ENCODE measurements at regions not wholly inside any gene's neighbourhood (a gene's known extent, or its start where the extent isn't known, plus 50 kb on each side); places are given as distances from the start of the nearest gene placed in this dataset.
"Not testable (repeated sequence)": the region's sequence is repeated elsewhere in the genome, so short reads cannot be mapped to it uniquely, and the experiment has no call there.

GRCh38 chr9:108417726-108418125 lies 438.1 kb downstream of the ACTL7B start:
- no peak for ATAC-seq (ENCODE audit: poor library complexity)
- intact Hi-C loops (cut with DNase I): no loop called here
- no peak for DNase-seq

- DNase-seq (no peak), ATAC-seq (ENCODE audit: poor library complexity) (no peak)
- intact Hi-C loops (cut with DNase I): no loop called here
Observed at GRCh38 chr9:108417312-108417711, 438.5 kb downstream of the ACTL7B start.

- DNase-seq (no peak), ATAC-seq (ENCODE audit: poor library complexity) (no peak)
- intact Hi-C loops (cut with DNase I): no loop called here
Observed at GRCh38 chr9:108416324-108416723, 439.5 kb downstream of the ACTL7B start.

GRCh38 chr9:108413809-108414208 lies 442.0 kb downstream of the ACTL7B start:
- ATAC-seq (ENCODE audit: poor library complexity): no peak
- no peak for DNase-seq
- intact Hi-C loops (cut with DNase I): no loop called here

- DNase-seq (no peak), ATAC-seq (ENCODE audit: poor library complexity) (no peak)
- intact Hi-C loops (cut with DNase I): no loop called here
Observed at GRCh38 chr9:108412755-108413154, 443.0 kb downstream of the ACTL7B start.

GRCh38 chr9:108411632-108412031 lies 444.2 kb downstream of the ACTL7B start:
- DNase-seq: no peak
- intact Hi-C loops (cut with DNase I): no loop called here
- ATAC-seq (ENCODE audit: poor library complexity): no peak

- DNase-seq (no peak), ATAC-seq (ENCODE audit: poor library complexity) (no peak)
- intact Hi-C loops (cut with DNase I): no loop called here
Observed at GRCh38 chr9:108410161-108410560, 445.6 kb downstream of the ACTL7B start.

- intact Hi-C loops (cut with DNase I): no loop called here
- DNase-seq (no peak), ATAC-seq (ENCODE audit: poor library complexity) (no peak)
Observed at GRCh38 chr9:108400297-108400696, 455.5 kb downstream of the ACTL7B start.

- no peak for DNase-seq
- no peak for ATAC-seq (ENCODE audit: poor library complexity)
- intact Hi-C loops (cut with DNase I): no loop called here
Observed at GRCh38 chr9:108399851-108400250, 455.9 kb downstream of the ACTL7B start.

GRCh38 chr9:108397286-108397685 lies 458.5 kb downstream of the ACTL7B start:
- DNase-seq (no peak), ATAC-seq (ENCODE audit: poor library complexity) (no peak)
- intact Hi-C loops (cut with DNase I): no loop called here

GRCh38 chr9:108396611-108397010 lies 459.2 kb downstream of the ACTL7B start:
- ATAC-seq (ENCODE audit: poor library complexity): no peak
- intact Hi-C loops (cut with DNase I): no loop called here
- no peak for DNase-seq

- ATAC-seq (ENCODE audit: poor library complexity) (no peak), DNase-seq (no peak)
- intact Hi-C loops (cut with DNase I): no loop called here
Observed at GRCh38 chr9:108396193-108396592, 459.6 kb downstream of the ACTL7B start.

- intact Hi-C loops (cut with DNase I): no loop called here
- ATAC-seq (ENCODE audit: poor library complexity): no peak
Observed at GRCh38 chr9:108395421-108395820, 460.4 kb downstream of the ACTL7B start.

GRCh38 chr9:108394726-108395125 lies 461.1 kb downstream of the ACTL7B start:
- DNase-seq (no peak), ATAC-seq (ENCODE audit: poor library complexity) (no peak)
- intact Hi-C loops (cut with DNase I): no loop called here

More at GRCh38 chr9:108395421-108395820, 460.4 kb downstream of the ACTL7B start:
- no peak for DNase-seq

GRCh38 chr9:108393481-108394001 lies 462.2 kb downstream of the ACTL7B start:
- ATAC-seq (ENCODE audit: poor library complexity); DNase-seq; intact Hi-C loops (cut with DNase I): not testable (repeated sequence)

- no peak for ATAC-seq (ENCODE audit: poor library complexity)
Observed at GRCh38 chr9:108392877-108393276, 462.9 kb downstream of the ACTL7B start.

GRCh38 chr9:108389056-108389455 lies 466.7 kb downstream of the ACTL7B start:
- intact Hi-C loops (cut with DNase I): no loop called here
- no peak for ATAC-seq (ENCODE audit: poor library complexity)

More at GRCh38 chr9:108392877-108393276, 462.9 kb downstream of the ACTL7B start:
- no peak for DNase-seq
- intact Hi-C loops (cut with DNase I): no loop called here

GRCh38 chr9:108386859-108387384 lies 468.9 kb downstream of the ACTL7B start:
- DNase-seq (no peak), ATAC-seq (ENCODE audit: poor library complexity) (no peak)
- intact Hi-C loops (cut with DNase I): no loop called here

More at GRCh38 chr9:108389056-108389455, 466.7 kb downstream of the ACTL7B start:
- no peak for DNase-seq

GRCh38 chr9:108386032-108386431 lies 469.8 kb downstream of the ACTL7B start:
- ATAC-seq (ENCODE audit: poor library complexity) (no peak), DNase-seq (no peak)
- intact Hi-C loops (cut with DNase I): no loop called here

GRCh38 chr9:108383796-108384195 lies 472.0 kb downstream of the ACTL7B start:
- intact Hi-C loops (cut with DNase I): no loop called here
- ATAC-seq (ENCODE audit: poor library complexity) (no peak), DNase-seq (no peak)

GRCh38 chr9:108382310-108382709 lies 473.5 kb downstream of the ACTL7B start:
- no peak for DNase-seq
- ATAC-seq (ENCODE audit: poor library complexity): no peak
- intact Hi-C loops (cut with DNase I): no loop called here
